ENCODE measurements at regions not wholly inside any gene's neighbourhood (a gene's known extent, or its start where the extent isn't known, plus 50 kb on each side); places are given as distances from the start of the nearest gene placed in this dataset.

- DNase-seq (ENCODE audit: low spot score): no peak
Measured at GRCh38 chr15:39347453-39347852, 233.4 kb upstream of the THBS1 start.

- DNase-seq (ENCODE audit: low spot score): no peak
Measured at GRCh38 chr15:39350785-39351184, 230.1 kb upstream of the THBS1 start.

- no peak for DNase-seq (ENCODE audit: low spot score)
Measured at GRCh38 chr15:39354189-39354588, 226.7 kb upstream of the THBS1 start.

GRCh38 chr15:39357480-39358268, 223.2 kb upstream of the THBS1 start:
- peak; percentile 35 for DNase-seq (ENCODE audit: low spot score)

- peak; percentile 50 for DNase-seq (ENCODE audit: low spot score)
Measured at GRCh38 chr15:39358441-39359041, 222.3 kb upstream of the THBS1 start.

- no peak for DNase-seq (ENCODE audit: low spot score)
Measured at GRCh38 chr15:39359771-39360170, 221.1 kb upstream of the THBS1 start.

- no peak for DNase-seq (ENCODE audit: low spot score)
Measured at GRCh38 chr15:39360452-39360851, 220.4 kb upstream of the THBS1 start.

GRCh38 chr15:39361497-39361896, 219.4 kb upstream of the THBS1 start:
- DNase-seq (ENCODE audit: low spot score): no peak

- DNase-seq (ENCODE audit: low spot score): peak; percentile 60
Measured at GRCh38 chr15:39362821-39363561, 217.9 kb upstream of the THBS1 start.

GRCh38 chr15:39363761-39364586, 216.9 kb upstream of the THBS1 start:
- peak; percentile 39 for DNase-seq (ENCODE audit: low spot score)

- DNase-seq (ENCODE audit: low spot score): no peak
Measured at GRCh38 chr15:39364721-39365120, 216.2 kb upstream of the THBS1 start.

- no peak for DNase-seq (ENCODE audit: low spot score)
Measured at GRCh38 chr15:39365161-39365560, 215.7 kb upstream of the THBS1 start.

- no peak for DNase-seq (ENCODE audit: low spot score)
Measured at GRCh38 chr15:39365873-39366272, 215.0 kb upstream of the THBS1 start.

- no peak for DNase-seq (ENCODE audit: low spot score)
Measured at GRCh38 chr15:39367596-39367995, 213.3 kb upstream of the THBS1 start.

GRCh38 chr15:39369768-39370167, 211.1 kb upstream of the THBS1 start:
- DNase-seq (ENCODE audit: low spot score): no peak

GRCh38 chr15:39376371-39376909, 204.4 kb upstream of the THBS1 start:
- DNase-seq (ENCODE audit: low spot score): no peak

GRCh38 chr15:39381517-39381916, 199.4 kb upstream of the THBS1 start:
- no peak for DNase-seq (ENCODE audit: low spot score)

GRCh38 chr15:39388118-39388517, 192.8 kb upstream of the THBS1 start:
- DNase-seq (ENCODE audit: low spot score): no peak

- no peak for DNase-seq (ENCODE audit: low spot score)
Measured at GRCh38 chr15:39391230-39391629, 189.6 kb upstream of the THBS1 start.

GRCh38 chr15:39392469-39393047, 188.3 kb upstream of the THBS1 start:
- no peak for DNase-seq (ENCODE audit: low spot score)

- no peak for DNase-seq (ENCODE audit: low spot score)
Measured at GRCh38 chr15:39393575-39394335, 187.1 kb upstream of the THBS1 start.

Measured in AG20443 (cell line).